Thyroid gland (tissue), 4 donors: ENCODE measurements at regions not wholly inside any gene's neighbourhood (a gene's known extent, or its start where the extent isn't known, plus 50 kb on each side); places are given as distances from the start of the nearest gene placed in this dataset.

Experiments
- CTCF ChIP-seq, 6 experiments: fragments of 200-600 bp in 3 of 6; fragments of 450-650 bp in 3 of 6; sonication (generic) in 3 of 6; IDR thresholded peaks; one replicate each; pipeline ENCODE4 v1.5.1; 2016 to 2019; ENCODE audit warnings: antibody characterized with exemption in 6 of 6, mild to moderate bottlenecking in 2 of 6, inconsistent platforms in 1 of 6, moderate library complexity in 1 of 6
- POLR2A ChIP-seq, 2 donors: fragments of 450-650 bp; IDR thresholded peaks; one replicate each; pipeline ENCODE4 v1.6.1; 2017; ENCODE audit warnings: antibody characterized with exemption in 2 of 2, mild to moderate bottlenecking in 2 of 2, moderate library complexity in 1 of 2

GRCh38 chr2:212712991-212713390 lies 174.4 kb upstream of the ERBB4 start:
- TF ChIP-seq POLR2A (IDR thresholded peaks at IDR 0.05) (no peak), CTCF (IDR thresholded peaks at IDR 0.05) (no peak)
